ENCODE measurements at regions not wholly inside any gene's neighbourhood (a gene's known extent, or its start where the extent isn't known, plus 50 kb on each side); places are given as distances from the start of the nearest gene placed in this dataset.

DNA sequence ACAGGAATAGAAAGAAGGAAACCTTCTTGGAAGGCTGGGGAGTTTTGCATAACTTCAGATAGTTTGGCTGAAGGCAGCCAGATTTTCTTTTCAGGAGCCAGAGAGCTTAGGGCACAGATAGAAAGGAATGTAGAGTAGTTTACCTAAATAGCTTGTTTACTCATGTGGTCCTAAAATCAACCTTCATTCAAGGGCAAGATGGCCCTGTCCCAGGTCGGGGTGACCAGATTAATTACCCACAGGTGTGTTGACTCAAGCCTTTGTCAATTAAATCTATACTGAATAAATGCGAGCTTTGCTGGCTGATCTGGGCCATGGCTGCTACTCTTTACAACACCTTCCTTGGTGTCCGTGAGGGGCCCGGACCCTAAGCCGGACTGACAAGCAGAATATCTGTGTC is 792.0 kb upstream of the MAN1A1 start (continued):
- no peak for TF ChIP-seq RAD21 (IDR thresholded peaks at IDR 0.05 in 1 of 2, conservative IDR thresholded peaks at IDR 0.05 in 1 of 2; ENCODE audit: low read depth in 2 of 2, low read length in 2 of 2)
- no peak for TF ChIP-seq KDM1A (IDR thresholded peaks at IDR 0.05; ENCODE audit: borderline replicate concordance, low read length)
- TF ChIP-seq SAP30 (IDR thresholded peaks at IDR 0.05; ENCODE audit: insufficient read depth, insufficient replicate concordance, low read length): no peak
- TF ChIP-seq, protein P1, sequence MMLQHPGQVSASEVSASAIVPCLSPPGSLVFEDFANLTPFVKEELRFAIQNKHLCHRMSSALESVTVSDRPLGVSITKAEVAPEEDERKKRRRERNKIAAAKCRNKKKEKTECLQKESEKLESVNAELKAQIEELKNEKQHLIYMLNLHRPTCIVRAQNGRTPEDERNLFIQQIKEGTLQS (IDR thresholded peaks at IDR 0.05; ENCODE audit: insufficient read depth, low read depth, low read length): no peak
